ENCODE measurements at regions not wholly inside any gene's neighbourhood (a gene's known extent, or its start where the extent isn't known, plus 50 kb on each side); places are given as distances from the start of the nearest gene placed in this dataset.

GRCh38 chr3:21054064-21054463 is 696.9 kb downstream of the ZNF385D start:
- H3K18ac ChIP-seq (ENCODE audit: extremely low read depth, low read length) = no peak overlapping the region
- no peak overlapping the region for H4K5ac ChIP-seq (ENCODE audit: insufficient read length, low read depth, low read length)
- H3K27me3 ChIP-seq (replicated peaks in 1 of 4; ENCODE audit: control insufficient read depth in 3 of 4, extremely low read depth in 1 of 4, insufficient read depth in 3 of 4, low read length in 3 of 4) = no peaks in the 10 kb centered on the region
- no peaks in the 10 kb centered on the region for H3K36me3 ChIP-seq (ENCODE audit: control insufficient read depth in 2 of 4, insufficient read depth in 4 of 4, low read length in 3 of 4)
- H4K91ac ChIP-seq (replicated peaks; ENCODE audit: insufficient read length, low read length) = no peak overlapping the region
- H3K27ac ChIP-seq (ENCODE audit: low read depth, low read length) = no peak overlapping the region
- H3K23me2 ChIP-seq (ENCODE audit: low read depth, low read length) = no peaks in the 10 kb centered on the region
- DNase-seq (ENCODE audit: low read depth in 1 of 2, low spot score in 2 of 2) (no peak), FAIRE-seq (no peak)
- H2AK5ac ChIP-seq (ENCODE audit: low read depth, low read length) = no peak overlapping the region
- WGBS, 2 experiments (ENCODE audit: extremely low coverage in 1 of 2, insufficient coverage in 1 of 2, insufficient read length in 1 of 2, insufficient replicate concordance in 2 of 2, low coverage in 1 of 2, low lambda C conversion rate in 2 of 2, missing lambda C conversion rate in 1 of 2) = 92% methylated on average over 3 of the region's 3 CpGs; no CpG with 5 or more reads in 1 of the 2 experiments
- no peak overlapping the region for H3K4me2 ChIP-seq (ENCODE audit: insufficient read depth in 1 of 2, low read depth in 2 of 2, low read length in 2 of 2)
- no peaks in the 10 kb centered on the region for H3K79me2 ChIP-seq (ENCODE audit: control insufficient read depth in 1 of 2, insufficient read depth in 2 of 2, low read length in 2 of 2)
- ChIA-PET CTCF (ENCODE audit: partially characterized antibody) (no interaction called here), POLR2A (ENCODE audit: partially characterized antibody) (no interaction called here)
- no peaks in the 10 kb centered on the region for H3K79me1 ChIP-seq (ENCODE audit: low read depth, low read length)
- H2BK20ac ChIP-seq (ENCODE audit: low read length) = no peak overlapping the region
- no peak overlapping the region for H2BK12ac ChIP-seq (ENCODE audit: low read depth, low read length)
- no peak overlapping the region for H2BK5ac ChIP-seq (ENCODE audit: low read depth, low read length)
- no peak overlapping the region for H2BK15ac ChIP-seq (ENCODE audit: low read length)
- H3K4me3 ChIP-seq (ENCODE audit: extremely low read depth in 1 of 4, insufficient read depth in 2 of 4, low read depth in 3 of 4, low read length in 4 of 4) = no peak overlapping the region
- no peak overlapping the region for H3K56ac ChIP-seq (replicated peaks; ENCODE audit: insufficient read length, low read depth, low read length)
- no peaks in the 10 kb centered on the region for H3K9me3 ChIP-seq (ENCODE audit: insufficient read depth in 2 of 2, low read depth in 1 of 2, low read length in 1 of 2)
- no peak overlapping the region for H4K8ac ChIP-seq (ENCODE audit: extremely low read depth, insufficient read depth, low read length)
- no peak overlapping the region for H3K4ac ChIP-seq (replicated peaks; ENCODE audit: insufficient read length, low read depth, low read length)
- no peak overlapping the region for H3K9ac ChIP-seq (replicated peaks in 1 of 4; ENCODE audit: extremely low read depth in 1 of 4, low read depth in 3 of 4, low read length in 3 of 4)
- H4K20me1 ChIP-seq (replicated peaks in 1 of 2; ENCODE audit: control insufficient read depth in 1 of 2, insufficient read depth in 2 of 2, low read length in 2 of 2) = no peaks in the 10 kb centered on the region
- no peak overlapping the region; the same call in 1 of the 2 replicates for H2AFZ ChIP-seq (ENCODE audit: low read length)
- TF ChIP-seq CBX5 (IDR thresholded peaks at IDR 0.05; ENCODE audit: low read depth, low read length) = no peak
- no peak overlapping the region for H3K23ac ChIP-seq (ENCODE audit: insufficient read length)
- H3K4me1 ChIP-seq (replicated peaks in 1 of 4; ENCODE audit: control insufficient read depth in 3 of 4, insufficient read depth in 4 of 4, low read length in 3 of 4) = no peaks in the 10 kb centered on the region
- H2BK120ac ChIP-seq (replicated peaks; ENCODE audit: low read depth, low read length) = no peak overlapping the region
- no peak overlapping the region for H3K14ac ChIP-seq (ENCODE audit: insufficient read length)
